GM18511 (cell line): ENCODE measurements at regions not wholly inside any gene's neighbourhood (a gene's known extent, or its start where the extent isn't known, plus 50 kb on each side); places are given as distances from the start of the nearest gene placed in this dataset.

Experiments used
- ATAC-seq: cut with Tn5 transposase; IDR thresholded peaks from one replicate; pipeline ENCODE4 v1.9.1; 2021; ENCODE audit warnings: mild to moderate bottlenecking, moderate library complexity; ENCODE audit not compliant: unreplicated experiment

DNA sequence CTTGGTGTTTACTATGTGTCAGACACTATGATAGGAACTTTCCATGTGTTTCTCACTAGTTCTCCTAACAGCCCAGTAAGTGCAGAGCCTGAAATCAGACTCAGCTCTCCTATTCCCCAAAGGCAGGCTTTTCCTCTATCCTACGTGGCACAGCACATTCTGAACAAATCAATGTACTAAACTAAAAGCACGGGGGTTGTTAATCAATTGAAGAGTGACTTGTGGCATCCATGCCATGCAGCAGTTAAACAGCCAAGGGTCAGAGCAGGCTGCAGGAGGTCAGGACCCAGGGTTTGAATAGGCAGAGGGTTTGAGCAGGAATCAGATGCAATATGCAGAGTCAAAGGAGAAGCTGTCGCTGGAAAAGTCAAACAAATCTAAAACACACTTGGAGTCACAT is 289.7 kb upstream of the LDB2 start:
- no peak for ATAC-seq

DNA sequence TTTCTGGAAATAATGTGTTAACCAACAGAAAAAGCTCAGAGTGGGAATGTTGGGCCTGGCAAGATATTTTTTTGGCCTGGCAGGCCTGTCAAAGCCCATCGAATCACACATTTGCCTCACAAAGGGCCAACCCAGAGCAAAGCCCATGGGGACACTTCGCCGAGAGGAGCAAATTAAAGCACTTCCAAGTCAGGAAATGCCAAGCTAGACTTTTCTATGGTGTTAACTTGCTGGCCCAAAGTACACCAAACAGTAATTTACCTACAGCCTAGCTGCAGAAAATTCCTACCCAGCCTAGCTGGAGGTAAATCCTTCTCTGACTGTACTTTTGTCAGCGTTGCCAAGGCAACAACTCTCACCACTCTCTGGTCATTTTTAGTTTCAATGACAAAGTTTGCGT is 288.6 kb upstream of the LDB2 start:
- ATAC-seq: no peak

DNA sequence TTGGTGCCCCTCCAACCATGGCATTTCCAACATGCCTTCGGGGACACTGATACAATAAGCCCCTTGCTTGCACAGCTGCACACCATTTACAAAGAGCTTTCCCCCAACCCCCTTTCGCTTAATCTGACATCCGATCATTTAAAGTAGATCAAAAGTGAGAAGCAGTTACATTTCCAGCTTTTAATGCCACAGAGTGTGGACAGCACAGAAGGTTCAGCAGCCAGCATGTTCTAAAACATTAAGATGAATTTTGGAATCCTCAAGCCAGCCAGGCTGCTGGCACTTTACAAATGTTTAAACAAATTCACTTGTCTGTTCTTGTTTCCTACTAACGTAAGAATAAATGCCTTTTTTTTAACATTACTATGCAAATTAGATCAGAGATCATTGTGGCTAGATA is 284.4 kb upstream of the LDB2 start:
- no peak for ATAC-seq

DNA sequence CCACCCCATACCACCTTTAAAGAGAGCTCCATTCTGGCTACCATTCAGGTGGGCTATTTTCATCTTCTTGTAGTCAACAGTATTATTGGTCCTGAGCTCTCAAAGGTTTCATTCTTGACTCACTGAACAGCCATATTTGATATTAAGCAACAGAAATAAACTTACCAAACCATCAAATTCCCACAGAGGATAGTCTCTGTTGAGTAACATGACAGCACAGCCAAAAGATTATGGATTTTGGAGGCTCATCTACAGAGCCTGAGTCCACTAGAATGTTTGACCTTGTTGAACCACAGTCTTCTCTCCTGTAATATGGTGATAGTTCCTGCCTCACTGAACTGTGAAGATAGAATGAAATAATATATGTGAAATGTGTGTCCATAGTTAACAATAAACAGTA is 276.3 kb upstream of the LDB2 start:
- ATAC-seq: no peak

DNA sequence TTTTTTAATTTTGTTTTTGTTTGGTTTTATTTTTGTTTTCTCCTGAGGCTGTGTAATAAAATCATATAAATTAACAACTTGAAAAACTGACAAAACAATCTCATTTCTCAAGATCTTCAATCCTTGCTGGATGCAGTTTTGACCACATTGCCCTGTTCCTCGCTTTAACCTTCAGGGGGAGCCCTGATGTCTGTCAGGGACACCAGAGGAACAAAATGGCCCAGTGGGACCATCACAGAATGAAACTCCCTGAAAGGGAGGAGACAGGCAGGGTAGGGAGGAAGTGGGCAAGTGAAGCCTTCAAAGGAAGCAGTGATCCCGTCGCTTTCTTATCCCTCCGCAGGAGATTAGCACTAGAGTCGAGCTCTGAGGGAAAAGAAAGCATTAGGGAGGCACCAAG is 274.9 kb upstream of the LDB2 start:
- no peak for ATAC-seq

DNA sequence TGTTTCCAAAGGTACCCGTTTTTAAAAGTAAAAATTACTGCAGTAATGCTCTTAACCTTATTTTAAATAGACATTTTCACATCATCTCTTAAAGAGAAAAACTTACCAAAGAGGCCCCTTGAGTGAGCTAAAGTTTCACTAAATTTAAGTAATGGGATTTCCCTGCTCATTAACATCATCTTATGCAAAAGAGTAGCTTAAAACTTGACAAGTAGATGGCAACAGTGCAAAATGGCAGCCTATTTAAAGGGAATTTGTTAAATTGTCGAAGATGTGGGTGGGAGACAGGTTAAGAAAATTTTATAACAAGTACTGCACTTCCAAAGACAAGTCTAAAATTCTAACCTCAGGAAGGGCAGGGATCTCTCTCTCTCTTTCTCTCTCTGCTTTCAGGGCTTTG is 271.7 kb upstream of the LDB2 start:
- no peak for ATAC-seq

DNA sequence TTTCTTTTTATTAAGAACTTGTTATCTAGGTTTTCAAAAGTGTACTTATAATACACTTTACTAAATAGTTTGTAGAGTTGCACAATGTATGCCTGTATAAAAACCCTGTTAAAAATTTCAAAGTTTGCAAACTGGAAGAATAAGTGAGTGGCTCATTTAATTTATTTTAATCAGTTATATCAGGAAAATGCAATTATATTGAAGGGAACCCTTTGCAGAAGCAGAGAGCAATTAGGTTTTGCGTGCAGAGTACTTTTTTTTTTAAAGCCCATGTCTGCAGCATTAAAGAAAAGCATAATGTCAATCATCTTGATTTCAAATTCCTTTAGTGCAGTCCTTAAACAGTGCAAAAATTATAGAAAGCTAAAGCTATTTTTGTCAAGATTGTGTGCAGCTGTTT is 271.3 kb upstream of the LDB2 start:
- no peak for ATAC-seq

DNA sequence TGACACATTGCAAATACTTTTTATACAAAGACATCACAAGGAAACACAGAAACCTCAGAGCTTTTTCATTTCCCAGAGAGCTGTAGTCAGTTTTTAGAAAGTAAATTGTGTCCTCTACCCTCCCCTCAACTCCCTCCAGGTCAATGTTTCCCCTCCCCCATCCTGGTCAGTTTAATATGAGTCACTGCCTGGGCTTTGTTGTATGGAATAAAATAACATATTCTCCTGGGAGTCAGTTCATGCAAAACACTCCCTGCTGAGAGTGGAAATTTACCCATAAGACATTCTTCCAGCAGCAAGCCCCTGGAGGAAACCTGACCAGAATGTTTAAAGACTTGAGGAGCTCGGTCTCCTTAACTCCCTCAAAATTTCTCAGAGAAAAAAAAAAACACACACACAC is 270.1 kb upstream of the LDB2 start:
- ATAC-seq: no peak

DNA sequence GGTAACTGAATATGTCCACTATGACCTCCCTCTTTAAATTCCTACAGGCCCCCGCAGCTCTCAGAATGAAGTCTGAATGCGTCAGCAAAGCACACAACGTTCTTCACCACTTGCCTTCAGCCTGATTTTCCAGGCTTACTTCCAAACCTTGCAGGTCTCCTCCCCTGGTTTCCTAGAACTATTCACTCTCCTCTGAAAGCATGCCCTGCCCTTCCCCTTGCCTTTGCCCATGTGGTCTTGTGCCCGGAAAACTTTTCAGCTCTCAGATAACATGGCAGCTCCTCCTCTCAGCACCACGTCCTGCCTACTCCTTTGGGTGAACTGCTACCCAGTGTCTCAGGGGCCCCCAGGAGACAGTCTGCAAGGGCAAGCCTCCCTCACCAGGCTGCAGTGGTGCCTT is 268.5 kb upstream of the LDB2 start:
- ATAC-seq: no peak

DNA sequence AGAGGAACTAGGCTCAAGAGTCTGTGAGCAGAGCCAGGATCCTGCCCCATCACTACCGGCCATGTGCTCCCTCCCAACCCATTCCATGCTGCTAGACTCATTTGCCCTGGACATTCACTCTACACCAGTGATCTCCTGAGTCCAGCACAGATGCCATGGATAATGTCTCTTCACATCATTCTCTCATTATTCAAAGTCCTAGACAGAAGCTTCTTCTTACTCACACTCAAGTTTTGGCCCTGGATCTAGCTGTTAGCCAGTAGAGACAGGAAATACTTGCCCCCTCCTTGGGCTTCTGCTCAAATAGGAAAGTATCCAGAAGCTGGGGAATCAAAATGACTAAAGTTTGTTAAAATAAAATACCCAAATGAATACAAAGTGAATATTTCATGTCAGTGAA is 266.8 kb upstream of the LDB2 start:
- no peak for ATAC-seq

DNA sequence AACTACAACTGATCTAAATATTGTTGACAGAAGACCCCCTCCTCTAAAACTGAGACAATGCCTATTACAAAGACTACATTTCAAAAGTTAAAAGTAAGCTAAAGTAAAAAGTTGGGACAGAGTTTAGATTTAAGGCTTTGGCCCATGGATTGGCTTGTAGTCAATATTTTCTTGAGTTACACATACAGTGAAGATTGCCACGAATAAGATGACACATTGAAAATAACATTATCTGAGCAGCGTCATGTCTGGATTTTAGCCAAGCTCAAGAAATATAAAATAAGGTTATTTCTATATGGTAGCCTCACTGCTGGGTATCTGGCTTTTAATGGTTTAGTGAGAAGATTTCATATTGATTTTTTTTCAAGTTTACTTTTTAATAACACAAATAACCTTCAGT is 266.2 kb upstream of the LDB2 start:
- no peak for ATAC-seq

DNA sequence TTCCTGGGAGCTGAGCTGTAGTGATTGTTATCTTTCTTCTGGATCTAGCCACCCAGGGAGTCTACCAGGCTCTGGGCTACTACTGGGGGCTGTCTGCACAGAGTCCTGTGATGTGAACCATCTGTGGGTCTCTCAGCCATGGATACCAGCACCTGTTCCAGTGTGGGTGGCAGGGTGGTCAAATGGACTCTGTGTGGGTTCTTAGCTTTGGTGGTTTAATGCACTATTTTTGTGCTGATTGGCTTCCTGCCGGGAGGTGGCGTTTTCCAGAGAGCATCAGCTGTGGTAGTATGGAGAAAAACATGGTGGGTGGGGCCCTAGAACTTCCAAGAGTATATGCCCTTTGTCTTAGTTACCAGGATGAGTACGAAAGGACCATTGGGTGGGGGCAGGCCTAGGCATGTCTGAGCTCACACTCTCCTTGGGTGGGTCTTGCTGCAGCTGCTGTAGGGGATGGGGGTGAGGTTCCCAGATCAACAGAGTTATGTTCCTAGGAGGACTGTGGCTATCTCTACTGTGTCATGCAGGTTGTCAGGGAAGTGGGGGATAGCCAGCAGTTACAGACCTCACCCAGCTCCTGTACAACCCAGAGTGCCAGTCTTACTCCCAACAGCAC is 264.8 kb upstream of the LDB2 start:
- no peak for ATAC-seq

DNA sequence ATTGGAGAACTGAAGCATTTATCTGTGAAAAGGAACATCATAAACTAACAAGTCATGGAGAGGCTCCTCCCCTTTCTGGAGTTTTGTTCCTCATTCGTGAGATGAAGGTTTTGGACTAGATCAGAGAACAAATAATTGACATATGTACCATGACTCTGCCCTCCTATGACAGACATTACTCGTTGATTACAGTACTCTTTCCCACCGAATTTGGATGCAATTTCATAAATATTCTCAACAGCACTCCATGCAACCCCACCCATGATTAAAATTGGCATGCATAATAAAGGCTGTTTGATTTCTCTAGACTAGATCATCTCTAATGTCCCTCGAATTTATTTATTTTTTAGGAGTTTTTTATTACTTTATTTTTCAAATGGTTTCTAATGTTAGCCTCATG is 258.9 kb upstream of the LDB2 start:
- ATAC-seq: no peak

DNA sequence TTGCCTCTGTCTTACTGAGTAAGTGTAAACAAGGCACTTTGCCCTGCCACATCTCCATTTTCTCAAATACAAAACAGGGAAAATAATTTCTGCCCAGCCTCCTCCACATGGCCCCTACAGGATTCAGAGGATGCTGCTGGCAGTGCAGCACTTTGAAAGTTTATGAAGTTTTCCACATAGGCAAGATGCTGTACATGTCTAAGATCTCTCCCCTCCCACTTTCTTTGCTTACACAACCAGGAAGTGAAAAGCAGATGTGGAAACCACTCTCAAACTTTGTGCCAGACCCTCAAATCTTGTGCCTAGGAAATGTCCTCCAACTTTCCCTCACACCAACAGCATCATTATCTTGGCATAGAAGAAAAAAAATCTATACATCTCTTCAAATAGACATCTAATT is 257.0 kb upstream of the LDB2 start:
- no peak for ATAC-seq

DNA sequence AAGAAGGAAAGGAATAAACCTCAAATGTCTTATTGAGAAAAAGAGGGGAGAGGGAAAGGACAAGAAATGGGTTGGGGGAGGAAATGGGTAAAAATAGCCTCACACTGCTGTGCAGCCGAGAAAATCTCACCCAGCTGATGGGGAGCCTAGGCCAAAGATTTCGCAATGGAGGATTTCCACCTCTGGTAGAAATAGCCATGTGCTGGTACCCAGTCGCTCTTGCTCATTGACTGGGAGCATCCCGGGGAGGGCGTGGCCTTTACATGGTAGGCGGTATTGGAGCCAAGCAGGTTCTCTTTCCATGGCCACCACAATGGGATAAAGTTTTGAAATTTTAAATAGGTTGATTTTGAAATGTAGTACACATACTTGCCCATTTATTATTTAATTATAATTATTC is 255.1 kb upstream of the LDB2 start:
- ATAC-seq: no peak

DNA sequence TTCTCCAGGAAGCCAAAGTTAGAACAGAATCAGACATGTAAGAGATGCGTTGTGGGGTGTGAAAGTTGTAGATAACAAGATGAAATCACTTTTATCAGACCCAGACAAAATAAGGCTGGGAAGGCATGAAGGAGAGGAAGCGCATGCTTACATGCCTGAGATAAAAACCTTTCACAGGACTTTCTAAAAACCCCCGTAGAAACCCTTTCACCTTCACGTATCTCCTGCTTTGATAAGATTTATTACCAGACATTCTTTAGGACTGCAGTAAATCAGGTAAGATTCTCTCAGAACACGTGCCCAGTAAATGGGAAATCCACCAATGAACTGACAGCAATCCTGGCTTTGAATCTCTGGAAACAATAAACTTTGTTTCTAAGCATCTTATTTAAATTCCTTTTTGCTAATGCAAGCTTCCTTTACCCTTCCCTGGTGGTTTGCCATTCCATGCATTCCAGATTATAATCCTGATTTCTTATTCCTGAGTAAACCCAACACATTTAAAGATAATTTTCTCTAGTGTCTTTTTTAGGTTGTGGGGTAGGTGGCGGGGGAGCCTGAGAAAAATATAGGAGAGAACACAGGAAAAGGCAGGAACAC is 254.6 kb upstream of the LDB2 start:
- ATAC-seq: no peak

DNA sequence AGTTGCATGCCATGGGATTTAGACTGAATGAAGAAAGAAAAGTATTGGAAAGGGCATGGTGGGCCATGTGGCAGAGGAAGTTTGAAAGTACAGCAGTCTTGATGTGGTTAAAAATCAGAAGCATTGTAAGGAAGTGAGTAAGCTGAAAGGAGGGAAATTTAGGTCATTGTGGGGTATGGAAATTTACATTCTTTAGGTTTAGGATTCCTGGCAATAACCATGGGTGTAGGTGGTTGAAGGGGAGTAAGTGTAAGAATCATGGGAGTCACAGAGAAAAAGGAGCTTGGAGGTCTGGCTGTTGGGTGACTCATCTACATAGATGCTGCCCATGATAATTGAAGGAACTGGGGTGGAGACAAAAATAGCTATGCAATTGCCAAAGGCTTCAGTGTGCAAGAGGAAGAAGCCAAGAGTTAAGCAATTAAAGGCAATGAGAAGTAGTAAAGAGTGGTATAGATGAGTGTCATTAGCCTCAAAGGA is 243.8 kb upstream of the LDB2 start:
- ATAC-seq: no peak

DNA sequence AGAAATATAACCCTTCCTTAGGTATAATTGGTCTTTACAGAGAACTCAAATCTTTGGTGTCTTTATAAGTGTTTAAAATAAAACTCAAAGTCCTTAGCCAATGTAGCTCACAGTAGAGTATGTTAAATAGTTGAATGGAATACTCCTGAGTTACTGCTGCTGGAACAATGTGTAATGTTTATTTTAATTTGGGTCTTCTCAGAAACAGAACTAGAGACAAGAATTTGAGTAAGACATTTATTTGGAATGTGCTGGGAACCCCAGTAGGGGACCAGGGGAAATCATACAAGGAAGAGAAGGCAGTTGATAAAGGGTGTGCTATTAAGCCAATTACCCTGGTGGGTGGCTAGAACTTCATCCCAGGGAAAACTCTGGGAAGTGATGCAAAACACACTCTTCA is 240.4 kb upstream of the LDB2 start:
- ATAC-seq: no peak

DNA sequence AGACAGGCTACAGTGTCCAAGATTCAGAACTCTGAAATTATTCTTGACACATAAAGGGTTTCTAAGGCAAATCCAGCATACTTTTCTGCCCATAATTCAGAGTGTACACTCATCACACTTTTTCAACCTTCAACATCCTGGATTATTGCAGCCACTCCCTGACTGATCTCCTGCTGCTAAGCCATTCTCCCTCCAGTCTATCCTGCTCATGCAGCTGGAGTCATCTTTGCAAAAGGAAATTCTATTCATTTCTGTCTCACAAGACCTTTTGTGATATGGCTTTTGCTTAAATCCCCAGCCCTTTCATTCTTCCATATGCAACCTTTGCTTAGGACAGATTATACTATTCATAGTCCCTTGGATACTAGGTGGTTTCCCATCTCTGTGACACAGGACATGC is 236.1 kb upstream of the LDB2 start:
- ATAC-seq: no peak

DNA sequence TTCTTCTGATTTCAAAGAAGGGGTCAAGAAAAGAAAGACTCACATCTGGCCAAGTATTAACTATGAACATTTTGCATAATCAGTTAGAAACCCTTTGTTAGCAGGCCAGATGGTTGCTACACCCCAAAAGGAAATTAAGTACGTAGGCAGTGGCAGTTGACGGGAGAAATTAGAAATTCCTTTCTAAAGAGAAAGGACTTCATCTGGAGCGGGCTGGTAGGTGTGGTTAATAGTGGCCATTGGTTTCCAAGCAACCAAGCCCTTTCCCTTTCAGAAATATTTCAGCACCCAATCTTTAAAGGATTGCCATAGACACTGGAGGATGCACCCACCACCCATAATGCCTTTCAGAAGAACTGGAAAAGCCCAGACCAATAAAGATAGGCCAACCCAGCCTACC is 235.7 kb upstream of the LDB2 start:
- ATAC-seq: no peak

DNA sequence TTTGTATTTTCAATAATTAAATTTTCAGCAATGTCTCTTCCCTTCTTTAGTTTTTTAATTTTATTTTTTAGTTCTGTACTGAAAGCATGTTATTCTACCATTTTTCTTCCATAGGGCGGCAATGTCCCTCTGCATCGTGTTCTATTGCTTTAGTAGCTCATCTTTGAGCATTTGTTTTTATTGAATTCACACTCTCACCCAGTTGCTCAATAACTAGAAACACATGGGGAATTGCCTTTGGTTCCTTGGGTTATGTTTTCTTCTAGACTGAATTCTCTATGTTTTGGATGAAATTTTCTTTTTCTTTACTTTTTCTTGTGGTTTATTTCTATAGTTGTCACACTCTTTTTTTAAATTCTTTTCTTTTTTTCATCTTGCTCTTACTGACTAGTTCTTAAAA is 233.8 kb upstream of the LDB2 start:
- no peak for ATAC-seq

DNA sequence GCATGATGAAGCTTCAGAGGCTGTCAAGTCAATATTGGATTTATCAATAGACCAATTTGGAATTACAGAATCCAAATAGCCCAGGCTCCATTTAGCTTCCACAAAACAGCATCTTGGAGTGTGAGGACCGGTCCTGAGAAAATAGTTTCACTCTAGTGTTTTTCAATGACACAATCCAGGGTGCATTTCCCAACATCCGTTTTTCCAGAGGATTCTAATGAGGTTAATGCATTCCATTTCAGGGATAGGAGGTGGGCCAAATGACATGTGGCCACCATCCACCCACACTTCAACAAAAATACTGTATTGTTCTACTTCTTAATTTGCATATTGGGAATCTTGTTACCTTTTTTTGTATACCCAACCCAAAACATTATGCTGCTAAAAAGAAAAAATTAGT is 229.8 kb upstream of the LDB2 start:
- no peak for ATAC-seq

DNA sequence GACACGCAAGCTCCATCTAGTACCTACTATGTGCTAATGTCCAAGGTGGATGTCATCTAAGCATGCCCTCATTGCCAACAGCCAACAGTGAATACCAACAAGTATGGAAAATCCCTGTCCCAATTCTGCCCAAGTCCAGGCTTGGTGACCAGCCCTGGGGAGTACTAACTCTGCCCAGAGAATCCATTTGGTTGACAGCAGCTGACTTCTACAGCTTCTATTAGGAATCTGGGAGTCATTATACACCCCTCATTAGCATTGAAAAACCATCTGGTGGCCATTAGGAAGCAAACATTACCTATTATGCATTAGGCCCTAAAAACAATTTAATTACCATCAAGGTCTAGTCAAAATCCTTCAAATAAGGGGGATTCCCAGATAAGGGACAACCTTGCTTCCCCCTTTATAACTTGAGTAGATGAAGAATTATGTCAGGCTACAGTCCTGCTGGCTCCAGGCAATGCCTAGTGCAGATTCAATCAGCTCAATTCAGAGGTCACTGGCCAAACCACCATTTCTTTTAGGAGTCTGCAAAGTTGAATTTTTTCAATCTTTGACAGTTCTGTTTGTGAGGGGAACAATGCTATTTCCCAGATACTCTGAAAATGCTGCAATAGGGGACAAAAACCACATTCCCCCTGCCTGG is 228.0 kb upstream of the LDB2 start:
- ATAC-seq: no peak
